BE2C (cell line): ENCODE measurements at regions not wholly inside any gene's neighbourhood (a gene's known extent, or its start where the extent isn't known, plus 50 kb on each side); places are given as distances from the start of the nearest gene placed in this dataset.

ENCODE experiments used
- DNase-seq: peaks from one replicate; pipeline ENCODE4 v3.0.0-alpha.2; 2020
- H3K27me3 ChIP-seq: fragments of 250-450 bp; sonication (Bioruptor Pico); 2 replicates; pipeline ENCODE4 v1.5.1; 2020; ENCODE audit warnings: mild to moderate bottlenecking
- H3K36me3 ChIP-seq: fragments of 250-450 bp; sonication (Bioruptor Pico); 2 replicates; pipeline ENCODE4 v1.5.1; 2020; ENCODE audit warnings: mild to moderate bottlenecking
- H3K4me1 ChIP-seq: fragments of 250-450 bp; sonication (Bioruptor Pico); 2 replicates; pipeline ENCODE4 v1.5.1; 2020
- H3K4me3 ChIP-seq: 2 replicates; pipeline ENCODE4 v1.5.1; 2011; ENCODE audit warnings: low read depth, low read length
- H3K9me3 ChIP-seq: fragments of 250-450 bp; sonication (Bioruptor Pico); 2 replicates; pipeline ENCODE4 v1.5.1; 2020
- CTCF ChIP-seq: IDR thresholded peaks from 2 replicates; pipeline ENCODE4 v1.5.1; 2012; ENCODE audit warnings: mild to moderate bottlenecking, low read depth, low read length

- TF ChIP-seq CTCF = no peak
- no peaks in the 10 kb centered on the region for H3K36me3 ChIP-seq
- no peaks in the 10 kb centered on the region for H3K27me3 ChIP-seq
- DNase-seq = no peak
- H3K4me1 ChIP-seq = no peaks in the 10 kb centered on the region
- no peak overlapping the region for H3K4me3 ChIP-seq
- no peaks in the 10 kb centered on the region for H3K9me3 ChIP-seq
These were observed 133.9 kb upstream of the ARL4C start for GRCh38 chr2:234630801-234631261.

- Histone ChIP-seq H3K9me3 (no peaks in the 10 kb centered on the region), H3K4me3 (no peak overlapping the region), H3K27me3 (no peaks in the 10 kb centered on the region), H3K4me1 (no peaks in the 10 kb centered on the region), H3K36me3 (no peaks in the 10 kb centered on the region)
- no peak for TF ChIP-seq CTCF
- DNase-seq = no peak
These were observed 132.7 kb upstream of the ARL4C start for GRCh38 chr2:234629596-234629995.

GRCh38 chr2:234628953-234629352 lies 132.1 kb upstream of the ARL4C start:
- Histone ChIP-seq H3K27me3 (no peaks in the 10 kb centered on the region), H3K36me3 (no peaks in the 10 kb centered on the region), H3K4me1 (no peaks in the 10 kb centered on the region), H3K9me3 (no peaks in the 10 kb centered on the region), H3K4me3 (no peak overlapping the region)
- no peak for TF ChIP-seq CTCF
- DNase-seq = no peak

GRCh38 chr2:234627308-234627707 lies 130.4 kb upstream of the ARL4C start:
- no peak for TF ChIP-seq CTCF
- H3K9me3 ChIP-seq = no peaks in the 10 kb centered on the region
- no peak for DNase-seq

GRCh38 chr2:234626566-234627130 lies 129.8 kb upstream of the ARL4C start:
- TF ChIP-seq CTCF = no peak
- H3K4me1 ChIP-seq = peaks cover 4% of the 10 kb centered on the region
- no peaks in the 10 kb centered on the region for H3K36me3 ChIP-seq
- H3K27me3 ChIP-seq = no peaks in the 10 kb centered on the region
- no peak overlapping the region for H3K4me3 ChIP-seq
- DNase-seq = no peak
- H3K9me3 ChIP-seq = no peaks in the 10 kb centered on the region

More at GRCh38 chr2:234627308-234627707, 130.4 kb upstream of the ARL4C start:
- Histone ChIP-seq H3K4me1 (peaks cover 4% of the 10 kb centered on the region), H3K4me3 (no peak overlapping the region), H3K27me3 (no peaks in the 10 kb centered on the region), H3K36me3 (no peaks in the 10 kb centered on the region)

- Histone ChIP-seq H3K9me3 (no peaks in the 10 kb centered on the region), H3K27me3 (no peaks in the 10 kb centered on the region), H3K4me3 (no peak overlapping the region), H3K36me3 (no peaks in the 10 kb centered on the region), H3K4me1 (peaks cover 4% of the 10 kb centered on the region)
- DNase-seq = no peak
- no peak for TF ChIP-seq CTCF
These were observed 128.9 kb upstream of the ARL4C start for GRCh38 chr2:234625626-234626250.
